GM23338 (cell line): ENCODE measurements at regions not wholly inside any gene's neighbourhood (a gene's known extent, or its start where the extent isn't known, plus 50 kb on each side); places are given as distances from the start of the nearest gene placed in this dataset.

Source experiments
- ATAC-seq: fragments of 200-7000 bp; cut with Tn5 transposase; 3 replicates; pipeline ENCODE4 v1.9.1; 2020
- DNase-seq: peaks from one replicate; pipeline ENCODE4 v3.0.0-alpha.2; 2015; ENCODE audit warnings: low spot score
- H2AFZ ChIP-seq: fragments of 200-600 bp; sonication (generic); 2 replicates; pipeline ENCODE4 v1.8.0; 2016; ENCODE audit warnings: antibody characterized with exemption, mild to moderate bottlenecking, moderate library complexity
- H3F3A ChIP-seq: fragments of 200-600 bp; sonication (generic); replicated peaks from 2 replicates; pipeline ENCODE4 v1.8.0; 2017; ENCODE audit warnings: antibody characterized with exemption, mixed run types, low read depth
- H3K27ac ChIP-seq: fragments of 200-600 bp; sonication (generic); 2 replicates; pipeline ENCODE4 v1.6.1; 2016; ENCODE audit warnings: low read depth
- H3K27me3 ChIP-seq: fragments of 200-600 bp; sonication (generic); 2 replicates; pipeline ENCODE4 v1.8.0; 2016; ENCODE audit warnings: mild to moderate bottlenecking, mixed run types, moderate library complexity; ENCODE audit not compliant: insufficient read depth
- H3K36me3 ChIP-seq: fragments of 200-600 bp; sonication (generic); 2 replicates; pipeline ENCODE4 v1.8.0; 2016; ENCODE audit warnings: mild to moderate bottlenecking; ENCODE audit not compliant: insufficient read depth
- H3K4me1 ChIP-seq: fragments of 200-600 bp; sonication (generic); 2 replicates; pipeline ENCODE4 v1.8.0; 2016; ENCODE audit warnings: mild to moderate bottlenecking, moderate library complexity; ENCODE audit not compliant: insufficient read depth
- H3K4me2 ChIP-seq: fragments of 200-600 bp; sonication (generic); 2 replicates; pipeline ENCODE4 v1.7.1; 2017; ENCODE audit warnings: mixed run types
- H3K4me3 ChIP-seq: fragments of 200-600 bp; sonication (generic); 2 replicates; pipeline ENCODE4 v1.6.1; 2016; ENCODE audit warnings: mixed run types
- H3K79me2 ChIP-seq: fragments of 200-600 bp; sonication (generic); replicated peaks from 2 replicates; pipeline ENCODE4 v1.8.0; 2017; ENCODE audit warnings: mild to moderate bottlenecking; ENCODE audit not compliant: insufficient read depth
- H3K9me2 ChIP-seq: fragments of 200-600 bp; sonication (generic); 2 replicates; pipeline ENCODE4 v1.8.0; 2017; ENCODE audit not compliant: insufficient read depth
- H4K20me1 ChIP-seq: fragments of 200-600 bp; sonication (generic); replicated peaks from 2 replicates; pipeline ENCODE4 v1.8.0; 2017; ENCODE audit warnings: mild to moderate bottlenecking; ENCODE audit not compliant: insufficient read depth
- H3K27ac Mint-ChIP-seq: 2 replicates; pipeline ENCODE4 v1.8.0; 2020; ENCODE audit warnings: inconsistent platforms, mild to moderate bottlenecking, moderate library complexity, mixed read lengths
- H3K27me3 Mint-ChIP-seq: 3 replicates; pipeline ENCODE4 v1.8.0; 2022; ENCODE audit warnings: low read depth, mild to moderate bottlenecking, moderate library complexity, mixed read lengths, inconsistent platforms; ENCODE audit not compliant: insufficient read depth, poor library complexity
- H3K36me3 Mint-ChIP-seq: 3 replicates; pipeline ENCODE4 v1.8.0; 2021; ENCODE audit warnings: low read depth, mild to moderate bottlenecking, inconsistent platforms, moderate library complexity, mixed read lengths
- H3K4me1 Mint-ChIP-seq: 3 replicates; pipeline ENCODE4 v1.8.0; 2020; ENCODE audit warnings: mild to moderate bottlenecking, inconsistent platforms, mixed read lengths
- H3K4me3 Mint-ChIP-seq: 3 replicates; pipeline ENCODE4 v1.8.0; 2021; ENCODE audit warnings: moderate library complexity, mild to moderate bottlenecking, inconsistent platforms, mixed read lengths
- H3K9me3 Mint-ChIP-seq: 3 replicates; pipeline ENCODE4 v1.8.0; 2020; ENCODE audit warnings: moderate library complexity, mild to moderate bottlenecking, inconsistent platforms, mixed read lengths
- CREB1 ChIP-seq: fragments of 250-450 bp; sonication (Bioruptor Pico); IDR thresholded peaks from 2 replicates; pipeline ENCODE4 v1.5.0; 2020; ENCODE audit warnings: low read depth, mild to moderate bottlenecking, moderate library complexity
- CTCF ChIP-seq, 2 experiments: fragments of 200-600 bp in 1 of 2; sonication (generic) in 1 of 2; conservative IDR thresholded peaks; 2 replicates each; pipeline versions ENCODE4 v1.5.1 to v1.6.1; 2016 to 2017; ENCODE audit warnings: antibody characterized with exemption in 2 of 2, low read depth in 2 of 2, mild to moderate bottlenecking in 2 of 2, moderate library complexity in 1 of 2
- ETS1 ChIP-seq: IDR thresholded peaks from 2 replicates; pipeline ENCODE4 v1.6.1; 2016; ENCODE audit warnings: antibody characterized with exemption
- EZH2 ChIP-seq: fragments of 200-600 bp; sonication (generic); IDR thresholded peaks from one replicate; pipeline ENCODE4 v1.8.0; 2017; ENCODE audit warnings: antibody characterized with exemption, mild to moderate bottlenecking, low read depth; ENCODE audit not compliant: unreplicated experiment
- EZH2phosphoT487 ChIP-seq: fragments of 200-600 bp; sonication (generic); IDR thresholded peaks from one replicate; pipeline ENCODE4 v1.8.1; 2018; ENCODE audit warnings: antibody characterized with exemption; ENCODE audit not compliant: unreplicated experiment
- JUNB ChIP-seq: IDR thresholded peaks from one replicate; pipeline ENCODE4 v1.6.1; 2016; ENCODE audit warnings: antibody characterized with exemption; ENCODE audit not compliant: unreplicated experiment
- NANOG ChIP-seq: IDR thresholded peaks from 2 replicates; pipeline ENCODE4 v1.6.1; 2016; ENCODE audit warnings: antibody characterized with exemption, borderline replicate concordance
- POLR2AphosphoS5 ChIP-seq: IDR thresholded peaks from 2 replicates; pipeline ENCODE4 v1.6.1; 2016; ENCODE audit warnings: antibody characterized with exemption, low read depth
- REST ChIP-seq: IDR thresholded peaks from one replicate; pipeline ENCODE4 v1.6.1; 2018; ENCODE audit warnings: antibody characterized with exemption; ENCODE audit not compliant: unreplicated experiment
- STAT1 ChIP-seq: IDR thresholded peaks from one replicate; pipeline ENCODE4 v1.6.1; 2016; ENCODE audit warnings: antibody characterized with exemption; ENCODE audit not compliant: unreplicated experiment
- ZNF114 ChIP-seq: fragments of 250-450 bp; sonication (Bioruptor Pico); IDR thresholded peaks from 2 replicates; pipeline ENCODE4 v1.5.0; 2020; ENCODE audit warnings: mild to moderate bottlenecking, moderate library complexity
- ZNF331 ChIP-seq: fragments of 250-450 bp; sonication (Bioruptor Pico); IDR thresholded peaks from 2 replicates; pipeline ENCODE4 v1.5.0; 2020; ENCODE audit warnings: low read depth, mild to moderate bottlenecking, moderate library complexity
- ZNF462 ChIP-seq: fragments of 250-450 bp; sonication (Bioruptor Pico); IDR thresholded peaks from 2 replicates; pipeline ENCODE4 v1.5.0; 2020; ENCODE audit warnings: mild to moderate bottlenecking, moderate library complexity

GRCh38 chr15:77853910-77854309 lies 221.2 kb upstream of the LINGO1 start:
- Mint-ChIP-seq H3K36me3 (no peaks in the 10 kb centered on the region), H3K27ac (no peak overlapping the region), H3K27me3 (peaks cover 8% of the 10 kb centered on the region), H3K9me3 (peaks cover 7% of the 10 kb centered on the region; the same call in 2 of the 3 replicates), H3K4me1 (peaks cover 14% of the 10 kb centered on the region), H3K4me3 (no peak overlapping the region)
- H3K4me1 ChIP-seq: no peaks in the 10 kb centered on the region
- H3K4me2 ChIP-seq: no peak overlapping the region
- no peaks in the 10 kb centered on the region for H3K36me3 ChIP-seq
- no peak overlapping the region for H3K4me3 ChIP-seq
- H3K79me2 ChIP-seq: no peaks in the 10 kb centered on the region
- H2AFZ ChIP-seq: no peak overlapping the region
- no peak for ATAC-seq
- no peak for DNase-seq
- H4K20me1 ChIP-seq: no peaks in the 10 kb centered on the region
- H3F3A ChIP-seq: no peaks in the 10 kb centered on the region
- H3K9me2 ChIP-seq: no peaks in the 10 kb centered on the region
- TF ChIP-seq STAT1: no peak
- no peak for TF ChIP-seq POLR2AphosphoS5
- no peak for TF ChIP-seq ZNF114 (CRISPR knock-in tag)
- no peak for TF ChIP-seq CREB1 (CRISPR knock-in tag)
- no peak for TF ChIP-seq REST
- TF ChIP-seq NANOG: no peak
- no peak for TF ChIP-seq ZNF462 (CRISPR knock-in tag)
- TF ChIP-seq ETS1: no peak
- TF ChIP-seq EZH2phosphoT487: no peak
- no peak for TF ChIP-seq CTCF (conservative IDR thresholded peaks at IDR 0.05; ENCODE audit: low read depth in 2 of 2)
- no peak for TF ChIP-seq ZNF331 (CRISPR knock-in tag)
- no peak for TF ChIP-seq JUNB
- TF ChIP-seq EZH2: no peak
- H3K27ac ChIP-seq: no peak overlapping the region
- H3K27me3 ChIP-seq: no peaks in the 10 kb centered on the region
